Suprapubic skin (tissue), 3 donors: ENCODE measurements at regions not wholly inside any gene's neighbourhood (a gene's known extent, or its start where the extent isn't known, plus 50 kb on each side); places are given as distances from the start of the nearest gene placed in this dataset.

Source experiments
- POLR2AphosphoS5 ChIP-seq, 3 donors: sonication (generic); formaldehyde crosslinking; IDR thresholded peaks; one replicate each; pipeline ENCODE4 v1.6.1; 2017; ENCODE audit warnings: antibody characterized with exemption in 3 of 3
- TF ChIP-seq, protein P1 (sequence below), 2 donors: fragments of 200-600 bp in 1 of 2; fragments of 450-650 bp in 1 of 2; sonication (generic) in 1 of 2; IDR thresholded peaks; one replicate each; pipeline ENCODE4 v1.5.1; 2016 to 2019; ENCODE audit warnings: antibody characterized with exemption in 2 of 2, mild to moderate bottlenecking in 1 of 2, moderate library complexity in 1 of 2

GRCh38 chr4:158055668-158056067 lies 117.2 kb downstream of the GASK1B start:
- TF ChIP-seq, protein P1, sequence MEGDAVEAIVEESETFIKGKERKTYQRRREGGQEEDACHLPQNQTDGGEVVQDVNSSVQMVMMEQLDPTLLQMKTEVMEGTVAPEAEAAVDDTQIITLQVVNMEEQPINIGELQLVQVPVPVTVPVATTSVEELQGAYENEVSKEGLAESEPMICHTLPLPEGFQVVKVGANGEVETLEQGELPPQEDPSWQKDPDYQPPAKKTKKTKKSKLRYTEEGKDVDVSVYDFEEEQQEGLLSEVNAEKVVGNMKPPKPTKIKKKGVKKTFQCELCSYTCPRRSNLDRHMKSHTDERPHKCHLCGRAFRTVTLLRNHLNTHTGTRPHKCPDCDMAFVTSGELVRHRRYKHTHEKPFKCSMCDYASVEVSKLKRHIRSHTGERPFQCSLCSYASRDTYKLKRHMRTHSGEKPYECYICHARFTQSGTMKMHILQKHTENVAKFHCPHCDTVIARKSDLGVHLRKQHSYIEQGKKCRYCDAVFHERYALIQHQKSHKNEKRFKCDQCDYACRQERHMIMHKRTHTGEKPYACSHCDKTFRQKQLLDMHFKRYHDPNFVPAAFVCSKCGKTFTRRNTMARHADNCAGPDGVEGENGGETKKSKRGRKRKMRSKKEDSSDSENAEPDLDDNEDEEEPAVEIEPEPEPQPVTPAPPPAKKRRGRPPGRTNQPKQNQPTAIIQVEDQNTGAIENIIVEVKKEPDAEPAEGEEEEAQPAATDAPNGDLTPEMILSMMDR (IDR thresholded peaks at IDR 0.05) = no peak
- no peak for TF ChIP-seq POLR2AphosphoS5 (IDR thresholded peaks at IDR 0.05)
